Progenitor cell of endocrine pancreas (in vitro differentiated cells): ENCODE measurements at regions not wholly inside any gene's neighbourhood (a gene's known extent, or its start where the extent isn't known, plus 50 kb on each side); places are given as distances from the start of the nearest gene placed in this dataset.

Source experiments
- DNase-seq: peaks from one replicate; pipeline ENCODE4 v3.0.0; 2021; ENCODE audit warnings: low spot score; ENCODE audit not compliant: unreplicated experiment
- H3K27ac Mint-ChIP-seq: 2 replicates; pipeline ENCODE4 v1.8.0; 2021; ENCODE audit warnings: mild to moderate bottlenecking, moderate library complexity, mixed read lengths
- H3K27me3 Mint-ChIP-seq: 2 replicates; pipeline ENCODE4 v1.8.0; 2021; ENCODE audit warnings: mixed read lengths
- H3K36me3 Mint-ChIP-seq: 2 replicates; pipeline ENCODE4 v1.8.0; 2022; ENCODE audit warnings: mixed read lengths; ENCODE audit not compliant: insufficient read depth
- H3K4me1 Mint-ChIP-seq: 2 replicates; pipeline ENCODE4 v1.8.0; 2021; ENCODE audit warnings: low read depth, mixed read lengths
- H3K4me3 Mint-ChIP-seq: 2 replicates; pipeline ENCODE4 v1.8.0; 2021; ENCODE audit warnings: low read depth, mild to moderate bottlenecking, moderate library complexity, mixed read lengths
- H3K9me3 Mint-ChIP-seq: 2 replicates; pipeline ENCODE4 v1.8.0; 2021; ENCODE audit warnings: low read depth, mixed read lengths
- TF ChIP-seq, protein P1 (sequence below): fragments of 200-600 bp; sonication (generic); IDR thresholded peaks from one replicate; pipeline ENCODE4 v1.5.0; 2021; ENCODE audit warnings: antibody characterized with exemption, mild to moderate bottlenecking; ENCODE audit not compliant: unreplicated experiment

DNA sequence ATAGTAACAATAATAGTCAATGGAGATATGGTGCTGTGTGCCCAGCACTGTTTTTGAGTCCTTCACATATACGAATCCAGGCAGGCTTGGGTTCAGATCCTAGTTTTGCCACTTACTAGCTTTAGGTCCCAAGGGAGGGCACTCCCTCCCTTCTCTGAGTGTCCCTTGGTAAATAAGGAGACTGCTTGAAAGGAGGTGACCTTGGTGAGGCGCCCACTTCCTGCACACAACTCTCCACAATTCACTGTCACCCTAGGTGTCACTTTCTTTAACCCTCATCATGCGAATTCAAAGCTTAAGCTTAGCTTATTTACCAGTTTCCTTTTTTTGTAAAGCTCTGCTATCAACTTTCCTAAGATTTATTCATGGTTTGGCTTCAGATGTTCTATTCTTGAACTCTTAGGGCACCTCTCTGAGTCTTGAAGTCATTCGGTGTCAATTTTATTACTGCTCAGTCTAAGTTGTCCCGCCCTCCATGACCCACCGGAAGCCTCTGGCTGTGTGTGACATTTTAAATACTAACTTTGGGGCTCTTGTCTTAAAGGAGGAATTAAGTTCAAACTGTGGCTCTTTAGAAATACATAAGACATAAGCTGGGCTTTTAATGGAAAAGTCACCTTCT lies 170.7 kb upstream of the ZNF618 start:
- peaks cover 6% of the 10 kb centered on the region for H3K4me1 Mint-ChIP-seq
- TF ChIP-seq, protein P1, sequence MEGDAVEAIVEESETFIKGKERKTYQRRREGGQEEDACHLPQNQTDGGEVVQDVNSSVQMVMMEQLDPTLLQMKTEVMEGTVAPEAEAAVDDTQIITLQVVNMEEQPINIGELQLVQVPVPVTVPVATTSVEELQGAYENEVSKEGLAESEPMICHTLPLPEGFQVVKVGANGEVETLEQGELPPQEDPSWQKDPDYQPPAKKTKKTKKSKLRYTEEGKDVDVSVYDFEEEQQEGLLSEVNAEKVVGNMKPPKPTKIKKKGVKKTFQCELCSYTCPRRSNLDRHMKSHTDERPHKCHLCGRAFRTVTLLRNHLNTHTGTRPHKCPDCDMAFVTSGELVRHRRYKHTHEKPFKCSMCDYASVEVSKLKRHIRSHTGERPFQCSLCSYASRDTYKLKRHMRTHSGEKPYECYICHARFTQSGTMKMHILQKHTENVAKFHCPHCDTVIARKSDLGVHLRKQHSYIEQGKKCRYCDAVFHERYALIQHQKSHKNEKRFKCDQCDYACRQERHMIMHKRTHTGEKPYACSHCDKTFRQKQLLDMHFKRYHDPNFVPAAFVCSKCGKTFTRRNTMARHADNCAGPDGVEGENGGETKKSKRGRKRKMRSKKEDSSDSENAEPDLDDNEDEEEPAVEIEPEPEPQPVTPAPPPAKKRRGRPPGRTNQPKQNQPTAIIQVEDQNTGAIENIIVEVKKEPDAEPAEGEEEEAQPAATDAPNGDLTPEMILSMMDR, result no peak
- H3K27me3 Mint-ChIP-seq, result peaks cover 3% of the 10 kb centered on the region
- no peak overlapping the region for H3K27ac Mint-ChIP-seq
- H3K4me3 Mint-ChIP-seq, result no peak overlapping the region
- H3K36me3 Mint-ChIP-seq, result peaks cover 2% of the 10 kb centered on the region
- peaks cover 11% of the 10 kb centered on the region for H3K9me3 Mint-ChIP-seq
- no peak for DNase-seq

DNA sequence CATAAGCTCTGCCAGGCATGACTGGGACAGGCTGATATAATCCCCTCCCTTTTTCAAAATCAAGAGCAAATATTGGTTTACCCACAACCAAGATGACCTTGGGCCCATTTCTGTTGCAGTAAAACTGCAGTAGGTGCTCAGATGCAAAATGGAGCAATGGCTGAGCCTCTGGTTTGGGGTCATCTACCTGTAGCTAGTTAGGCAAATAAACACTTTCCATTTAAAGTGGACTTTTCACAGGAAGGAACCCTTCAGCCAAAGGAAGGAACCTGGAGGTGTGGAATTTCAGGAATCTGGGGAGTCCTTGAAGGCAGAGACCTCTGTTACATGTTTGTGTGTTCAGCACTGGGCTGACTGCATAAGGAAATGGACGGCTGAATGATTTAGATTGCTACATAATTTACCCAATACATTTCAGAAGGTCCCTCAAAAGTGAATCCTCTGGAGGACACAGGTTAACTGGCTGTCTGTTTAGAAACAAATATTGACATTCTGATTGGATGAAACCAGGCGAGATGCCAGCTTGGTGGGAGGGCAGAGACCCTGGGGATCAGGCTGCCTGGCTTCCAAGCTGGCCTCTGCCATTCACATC lies 170.1 kb upstream of the ZNF618 start:
- Mint-ChIP-seq H3K9me3 (peaks cover 11% of the 10 kb centered on the region), H3K36me3 (peaks cover 2% of the 10 kb centered on the region), H3K27ac (no peak overlapping the region), H3K4me3 (no peak overlapping the region), H3K4me1 (peaks cover 6% of the 10 kb centered on the region), H3K27me3 (peaks cover 3% of the 10 kb centered on the region)
- no peak for DNase-seq
- TF ChIP-seq, protein P1, result no peak

GRCh38 chr9:113707953-113708695 lies 168.0 kb upstream of the ZNF618 start:
- H3K36me3 Mint-ChIP-seq, result peaks cover 2% of the 10 kb centered on the region
- no peak for DNase-seq
- peaks cover 12% of the 10 kb centered on the region for H3K9me3 Mint-ChIP-seq
- TF ChIP-seq, protein P1, result no peak
- H3K27ac Mint-ChIP-seq, result no peak overlapping the region
- peaks cover 6% of the 10 kb centered on the region for H3K27me3 Mint-ChIP-seq
- H3K4me1 Mint-ChIP-seq, result peaks cover 6% of the 10 kb centered on the region
- no peak overlapping the region for H3K4me3 Mint-ChIP-seq

- Mint-ChIP-seq H3K27ac (no peak overlapping the region), H3K4me3 (no peak overlapping the region)
- no peak for DNase-seq
These were observed 167.0 kb upstream of the ZNF618 start for GRCh38 chr9:113708821-113709713.

More at GRCh38 chr9:113708821-113709713, 167.0 kb upstream of the ZNF618 start:
- Mint-ChIP-seq H3K4me1 (peaks cover 6% of the 10 kb centered on the region), H3K27me3 (peaks cover 6% of the 10 kb centered on the region), H3K9me3 (peaks cover 15% of the 10 kb centered on the region), H3K36me3 (peaks cover 2% of the 10 kb centered on the region)
- TF ChIP-seq, protein P1, result no peak
